ENCODE measurements at regions not wholly inside any gene's neighbourhood (a gene's known extent, or its start where the extent isn't known, plus 50 kb on each side); places are given as distances from the start of the nearest gene placed in this dataset.

DNA sequence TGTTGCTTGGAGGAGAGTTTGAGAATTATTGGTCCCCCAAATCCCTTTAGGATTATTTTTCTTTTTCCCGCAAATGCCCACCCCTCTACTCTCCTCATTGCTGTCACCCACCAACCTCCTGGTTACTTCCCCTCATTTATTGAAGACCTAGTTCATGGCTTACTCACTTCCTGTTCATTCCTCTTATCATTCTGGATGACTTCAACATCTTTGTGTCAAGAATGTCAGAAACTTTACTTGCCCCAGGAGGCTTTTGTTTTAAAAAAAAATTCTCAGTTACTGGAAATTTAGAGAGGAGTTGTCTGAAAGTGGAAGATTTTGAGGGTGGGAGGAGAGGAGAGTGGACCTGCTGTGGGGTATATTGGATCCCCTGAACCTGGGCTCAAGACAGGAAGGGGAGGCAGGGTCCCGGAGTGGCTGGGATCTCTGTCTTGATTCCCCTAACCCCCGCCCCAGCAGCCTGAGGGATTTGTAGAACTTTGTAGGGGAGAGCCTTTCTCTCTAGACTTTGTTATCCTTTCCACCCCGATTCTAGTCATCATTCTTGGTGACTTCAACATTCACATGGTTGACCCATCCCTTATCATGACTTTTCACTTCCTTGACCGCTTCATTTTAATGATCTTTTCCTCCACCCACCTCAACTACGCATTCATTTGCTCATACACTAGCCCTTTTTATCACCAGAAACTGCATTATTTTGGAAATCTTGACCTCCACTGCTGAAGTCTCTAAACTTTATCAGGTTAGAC is 69.9 kb upstream of the ESX1 start:
- no peaks in the 10 kb centered on the region for H3K4me1 ChIP-seq (ENCODE audit: control insufficient read depth in 1 of 2, insufficient read depth in 2 of 2, low read length in 2 of 2)
- TF ChIP-seq, protein P1, sequence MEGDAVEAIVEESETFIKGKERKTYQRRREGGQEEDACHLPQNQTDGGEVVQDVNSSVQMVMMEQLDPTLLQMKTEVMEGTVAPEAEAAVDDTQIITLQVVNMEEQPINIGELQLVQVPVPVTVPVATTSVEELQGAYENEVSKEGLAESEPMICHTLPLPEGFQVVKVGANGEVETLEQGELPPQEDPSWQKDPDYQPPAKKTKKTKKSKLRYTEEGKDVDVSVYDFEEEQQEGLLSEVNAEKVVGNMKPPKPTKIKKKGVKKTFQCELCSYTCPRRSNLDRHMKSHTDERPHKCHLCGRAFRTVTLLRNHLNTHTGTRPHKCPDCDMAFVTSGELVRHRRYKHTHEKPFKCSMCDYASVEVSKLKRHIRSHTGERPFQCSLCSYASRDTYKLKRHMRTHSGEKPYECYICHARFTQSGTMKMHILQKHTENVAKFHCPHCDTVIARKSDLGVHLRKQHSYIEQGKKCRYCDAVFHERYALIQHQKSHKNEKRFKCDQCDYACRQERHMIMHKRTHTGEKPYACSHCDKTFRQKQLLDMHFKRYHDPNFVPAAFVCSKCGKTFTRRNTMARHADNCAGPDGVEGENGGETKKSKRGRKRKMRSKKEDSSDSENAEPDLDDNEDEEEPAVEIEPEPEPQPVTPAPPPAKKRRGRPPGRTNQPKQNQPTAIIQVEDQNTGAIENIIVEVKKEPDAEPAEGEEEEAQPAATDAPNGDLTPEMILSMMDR (IDR thresholded peaks at IDR 0.05): no peak
- H3K27ac Mint-ChIP-seq: no peak overlapping the region
- no peaks in the 10 kb centered on the region for H3K36me3 ChIP-seq (replicated peaks in 1 of 2; ENCODE audit: control insufficient read depth in 1 of 2, insufficient read depth in 2 of 2, low read length in 2 of 2)
- no peaks in the 10 kb centered on the region for H3K79me2 ChIP-seq (ENCODE audit: insufficient read depth, low read length)
- WGBS (ENCODE audit: insufficient coverage): no CpG with 5 or more reads among the region's 6 CpGs
- no peak overlapping the region for H3K9ac ChIP-seq (ENCODE audit: insufficient read depth, low read length, poor library complexity, severe bottlenecking)
- no peaks in the 10 kb centered on the region for H3K9me3 ChIP-seq (replicated peaks in 1 of 2; ENCODE audit: control insufficient read depth in 1 of 2, insufficient read depth in 1 of 2, low read length in 2 of 2)
- H3K4me3 ChIP-seq (replicated peaks in 1 of 3; ENCODE audit: low read depth in 2 of 3, low read length in 3 of 3): no peak overlapping the region
- no peak overlapping the region for H3K4me2 ChIP-seq (replicated peaks; ENCODE audit: extremely low read depth, low read length, poor library complexity, severe bottlenecking)
- H4K20me1 ChIP-seq (ENCODE audit: insufficient read depth, low read length): no peaks in the 10 kb centered on the region
- no peak overlapping the region for H3K4me3 Mint-ChIP-seq
- no peak overlapping the region for H2AFZ ChIP-seq (ENCODE audit: insufficient read depth, low read depth, low read length, poor library complexity, severe bottlenecking)
- H3K36me3 Mint-ChIP-seq: no peaks in the 10 kb centered on the region
- H3K27me3 ChIP-seq (ENCODE audit: control insufficient read depth in 2 of 2, insufficient read depth in 2 of 2, low read length in 2 of 2): no peaks in the 10 kb centered on the region
- H3K4me1 Mint-ChIP-seq: no peaks in the 10 kb centered on the region
- no peak for DNase-seq
- no peak overlapping the region for H3K27ac ChIP-seq (ENCODE audit: low read depth in 1 of 2, low read length in 2 of 2)
- peaks cover 0 to 3% (median 1%) of the 10 kb centered on the region in 3 donors for H3K27me3 Mint-ChIP-seq (ENCODE audit: low read depth in 3 of 3)
- peaks cover 0 to 5% (median 0%) of the 10 kb centered on the region in 7 donors for H3K9me3 Mint-ChIP-seq
- intact Hi-C loops (cut with micrococcal nuclease): no loop called here

DNA sequence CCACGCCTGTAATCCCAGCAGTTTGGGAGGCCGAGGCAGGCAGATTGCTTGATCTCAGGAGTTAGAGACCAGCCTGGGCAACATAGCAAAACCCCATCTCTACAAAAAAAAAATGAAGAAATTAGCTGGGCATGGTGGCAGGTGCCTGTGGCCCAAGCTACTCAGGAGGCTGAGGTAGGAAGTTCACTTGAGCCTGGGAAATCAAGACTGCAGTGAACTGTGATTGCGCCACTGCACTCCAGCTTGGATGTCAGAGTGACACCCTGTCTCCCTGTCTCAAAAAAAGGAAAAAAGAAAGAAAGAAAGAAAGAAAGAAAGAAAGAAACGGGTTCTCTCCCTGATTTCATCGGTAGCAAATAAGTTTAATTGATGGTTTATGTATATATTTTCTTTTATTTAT is 64.6 kb upstream of the ESX1 start:
- DNase-seq: no peak
- Mint-ChIP-seq H3K27me3 (ENCODE audit: low read depth in 3 of 3) (peaks cover 0 to 4% (median 2%) of the 10 kb centered on the region in 3 donors), H3K36me3 (no peaks in the 10 kb centered on the region), H3K27ac (no peak overlapping the region), H3K4me3 (no peak overlapping the region), H3K4me1 (no peaks in the 10 kb centered on the region), H3K9me3 (peaks cover 0 to 4% (median 0%) of the 10 kb centered on the region in 7 donors)
- Histone ChIP-seq H3K4me2 (replicated peaks; ENCODE audit: extremely low read depth, low read length, poor library complexity, severe bottlenecking) (no peak overlapping the region), H3K9ac (ENCODE audit: insufficient read depth, low read length, poor library complexity, severe bottlenecking) (no peak overlapping the region), H3K9me3 (replicated peaks in 1 of 2; ENCODE audit: control insufficient read depth in 1 of 2, insufficient read depth in 1 of 2, low read length in 2 of 2) (no peaks in the 10 kb centered on the region), H3K36me3 (replicated peaks in 1 of 2; ENCODE audit: control insufficient read depth in 1 of 2, insufficient read depth in 2 of 2, low read length in 2 of 2) (no peaks in the 10 kb centered on the region), H3K4me1 (ENCODE audit: control insufficient read depth in 1 of 2, insufficient read depth in 2 of 2, low read length in 2 of 2) (no peaks in the 10 kb centered on the region), H4K20me1 (ENCODE audit: insufficient read depth, low read length) (no peaks in the 10 kb centered on the region), H2AFZ (ENCODE audit: insufficient read depth, low read depth, low read length, poor library complexity, severe bottlenecking) (no peak overlapping the region), H3K79me2 (ENCODE audit: insufficient read depth, low read length) (no peaks in the 10 kb centered on the region), H3K27me3 (ENCODE audit: control insufficient read depth in 2 of 2, insufficient read depth in 2 of 2, low read length in 2 of 2) (no peaks in the 10 kb centered on the region), H3K4me3 (replicated peaks in 1 of 3; ENCODE audit: low read depth in 2 of 3, low read length in 3 of 3) (no peak overlapping the region), H3K27ac (ENCODE audit: low read depth in 1 of 2, low read length in 2 of 2) (no peak overlapping the region)
- WGBS (ENCODE audit: insufficient coverage): no CpG with 5 or more reads among the region's 5 CpGs
- TF ChIP-seq, protein P1 (IDR thresholded peaks at IDR 0.05): no peak
- intact Hi-C loops (cut with micrococcal nuclease): no loop called here

Data from CD14-positive monocyte (primary cell).